NCI-H460 (cell line): ENCODE measurements at regions not wholly inside any gene's neighbourhood (a gene's known extent, or its start where the extent isn't known, plus 50 kb on each side); places are given as distances from the start of the nearest gene placed in this dataset.

Experiments
- DNase-seq: peaks from one replicate; pipeline ENCODE4 v3.0.0-alpha.2; 2016; ENCODE audit warnings: low read depth; ENCODE audit errors: extremely low read depth

GRCh38 chr13:109646423-109646822 lies 140.0 kb downstream of the IRS2 start:
- DNase-seq = no peak

GRCh38 chr13:109645831-109646230 lies 140.6 kb downstream of the IRS2 start:
- DNase-seq = no peak

- no peak for DNase-seq
These were observed 141.4 kb downstream of the IRS2 start for GRCh38 chr13:109644956-109645355.

- peak; percentile 41 for DNase-seq
These were observed 142.2 kb downstream of the IRS2 start for GRCh38 chr13:109644069-109644750.

- DNase-seq = no peak
These were observed 144.0 kb downstream of the IRS2 start for GRCh38 chr13:109642358-109642757.

- no peak for DNase-seq
These were observed 149.6 kb downstream of the IRS2 start for GRCh38 chr13:109636736-109637135.

GRCh38 chr13:109631069-109631468 lies 155.3 kb downstream of the IRS2 start:
- DNase-seq = no peak

GRCh38 chr13:109630271-109630670 lies 156.1 kb downstream of the IRS2 start:
- DNase-seq = no peak

- DNase-seq = no peak
These were observed 156.6 kb downstream of the IRS2 start for GRCh38 chr13:109629737-109630136.

- DNase-seq = no peak
These were observed 158.1 kb downstream of the IRS2 start for GRCh38 chr13:109628251-109628699.

GRCh38 chr13:109627649-109628048 lies 158.7 kb downstream of the IRS2 start:
- DNase-seq = no peak

GRCh38 chr13:109626386-109627171 lies 159.8 kb downstream of the IRS2 start:
- no peak for DNase-seq

GRCh38 chr13:109625156-109625555 lies 161.2 kb downstream of the IRS2 start:
- no peak for DNase-seq

- no peak for DNase-seq
These were observed 164.4 kb downstream of the IRS2 start for GRCh38 chr13:109622006-109622405.

- no peak for DNase-seq
These were observed 170.5 kb downstream of the IRS2 start for GRCh38 chr13:109615721-109616420.

- no peak for DNase-seq
These were observed 174.3 kb downstream of the IRS2 start for GRCh38 chr13:109611912-109612691.

- DNase-seq = peak; percentile 16
These were observed 175.9 kb downstream of the IRS2 start for GRCh38 chr13:109610517-109610916.

GRCh38 chr13:109608503-109608902 lies 177.9 kb downstream of the IRS2 start:
- DNase-seq = no peak

GRCh38 chr13:109608059-109608458 lies 178.3 kb downstream of the IRS2 start:
- DNase-seq = no peak

GRCh38 chr13:109606520-109606919 lies 179.9 kb downstream of the IRS2 start:
- DNase-seq = no peak

- no peak for DNase-seq
These were observed 180.5 kb downstream of the IRS2 start for GRCh38 chr13:109605846-109606245.
